Spinal cord (tissue), 9 donors: ENCODE measurements at regions not wholly inside any gene's neighbourhood (a gene's known extent, or its start where the extent isn't known, plus 50 kb on each side); places are given as distances from the start of the nearest gene placed in this dataset.

Experiments used
- DNase-seq, 6 donors: peaks; one replicate each; pipeline versions ENCODE4 v3.0.0 to v3.0.0-alpha.2; 2013 to 2015; ENCODE audit warnings: low spot score in 6 of 6, low read depth in 4 of 6
- H3K27ac ChIP-seq: one replicate; pipeline ENCODE4 v1.5.1; 2013; ENCODE audit warnings: low read depth, low read length, control low read depth
- H3K27me3 ChIP-seq: one replicate; pipeline ENCODE4 v1.6.1; 2013; ENCODE audit warnings: low read length; ENCODE audit not compliant: control insufficient read depth, insufficient read depth
- H3K36me3 ChIP-seq: one replicate; pipeline ENCODE4 v1.6.1; 2013; ENCODE audit warnings: low read length; ENCODE audit not compliant: control insufficient read depth, insufficient read depth
- H3K4me1 ChIP-seq: one replicate; pipeline ENCODE4 v1.6.1; 2013; ENCODE audit warnings: low read length; ENCODE audit not compliant: control insufficient read depth, insufficient read depth
- H3K4me3 ChIP-seq: one replicate; pipeline ENCODE4 v1.5.1; 2013; ENCODE audit warnings: low read depth, low read length, control low read depth
- H3K9me3 ChIP-seq: one replicate; pipeline ENCODE4 v1.6.1; 2013; ENCODE audit warnings: low read length; ENCODE audit not compliant: control insufficient read depth, insufficient read depth
- WGBS: methylation state at CpG from one replicate; pipeline ENCODE4 v1.1.5; 2013; ENCODE audit warnings: missing lambda C conversion rate; ENCODE audit not compliant: insufficient coverage; 5-methylcytosine and 5-hydroxymethylcytosine counted together
- donor health status: healthy.

GRCh38 chr21:16195538-16195910, 465.7 kb downstream of the USP25 start:
- DNase-seq = peak in 1 of 6 donors; percentile 51
- H3K9me3 ChIP-seq = peaks cover 6% of the 10 kb centered on the region
- H3K4me3 ChIP-seq = peak overlapping the region; percentile 59
- peak overlapping the region; percentile 97 for H3K27ac ChIP-seq
- no peaks in the 10 kb centered on the region for H3K27me3 ChIP-seq
- no peaks in the 10 kb centered on the region for H3K4me1 ChIP-seq
- no peaks in the 10 kb centered on the region for H3K36me3 ChIP-seq
- no CpG with 5 or more reads among the region's 4 CpGs for WGBS

- H3K36me3 ChIP-seq = no peaks in the 10 kb centered on the region
- peak overlapping the region; percentile 59 for H3K4me3 ChIP-seq
- peaks cover 9% of the 10 kb centered on the region for H3K9me3 ChIP-seq
- H3K27me3 ChIP-seq = no peaks in the 10 kb centered on the region
- DNase-seq = peak in 3 of 6 donors; percentile 12 to 50 (median 49)
- peak overlapping the region; percentile 97 for H3K27ac ChIP-seq
- no peaks in the 10 kb centered on the region for H3K4me1 ChIP-seq
- no CpG with 5 or more reads among the region's 2 CpGs for WGBS
These were observed 466.2 kb downstream of the USP25 start for GRCh38 chr21:16196001-16196400.

- Histone ChIP-seq H3K36me3 (no peaks in the 10 kb centered on the region), H3K4me3 (no peak overlapping the region), H3K27me3 (no peaks in the 10 kb centered on the region), H3K4me1 (no peaks in the 10 kb centered on the region), H3K27ac (no peak overlapping the region), H3K9me3 (peaks cover 9% of the 10 kb centered on the region)
- no peak for DNase-seq
- 40% methylated on average over 1 of the region's 3 CpGs for WGBS
These were observed 468.8 kb downstream of the USP25 start for GRCh38 chr21:16198546-16198945.

- DNase-seq = no peak
- Histone ChIP-seq H3K4me1 (no peaks in the 10 kb centered on the region), H3K4me3 (no peak overlapping the region), H3K27me3 (no peaks in the 10 kb centered on the region), H3K27ac (no peak overlapping the region), H3K9me3 (peaks cover 9% of the 10 kb centered on the region), H3K36me3 (no peaks in the 10 kb centered on the region)
- no CpG with 5 or more reads among the region's 1 CpG for WGBS
These were observed 469.8 kb downstream of the USP25 start for GRCh38 chr21:16199539-16199938.

GRCh38 chr21:16201718-16202117, 471.9 kb downstream of the USP25 start:
- DNase-seq = no peak
- no CpG with 5 or more reads among the region's 1 CpG for WGBS
- H3K4me1 ChIP-seq = no peaks in the 10 kb centered on the region
- H3K27ac ChIP-seq = no peak overlapping the region
- no peak overlapping the region for H3K4me3 ChIP-seq
- no peaks in the 10 kb centered on the region for H3K36me3 ChIP-seq
- H3K27me3 ChIP-seq = no peaks in the 10 kb centered on the region
- H3K9me3 ChIP-seq = peaks cover 9% of the 10 kb centered on the region

- Histone ChIP-seq H3K4me3 (no peak overlapping the region), H3K4me1 (peaks cover 4% of the 10 kb centered on the region), H3K27ac (no peak overlapping the region), H3K36me3 (no peaks in the 10 kb centered on the region), H3K27me3 (no peaks in the 10 kb centered on the region), H3K9me3 (peaks cover 3% of the 10 kb centered on the region)
- 43% methylated on average over 3 of the region's 3 CpGs for WGBS
- no peak for DNase-seq
These were observed 475.7 kb downstream of the USP25 start for GRCh38 chr21:16205527-16205926.

GRCh38 chr21:16211339-16212303, 481.8 kb downstream of the USP25 start:
- WGBS = 55% methylated on average over 5 of the region's 7 CpGs
- H3K36me3 ChIP-seq = no peaks in the 10 kb centered on the region
- H3K27me3 ChIP-seq = no peaks in the 10 kb centered on the region
- H3K4me1 ChIP-seq = peaks cover 4% of the 10 kb centered on the region
- no peaks in the 10 kb centered on the region for H3K9me3 ChIP-seq
- peak overlapping the region; percentile 96 for H3K27ac ChIP-seq
- DNase-seq = peak in 4 of 6 donors; percentile 23 to 74 (median 47)
- no peak overlapping the region for H3K4me3 ChIP-seq

- no CpG with 5 or more reads among the region's 3 CpGs for WGBS
- no peaks in the 10 kb centered on the region for H3K27me3 ChIP-seq
- peak overlapping the region; percentile 5 for H3K27ac ChIP-seq
- DNase-seq = no peak
- peaks cover 4% of the 10 kb centered on the region for H3K4me1 ChIP-seq
- H3K4me3 ChIP-seq = no peak overlapping the region
- H3K36me3 ChIP-seq = no peaks in the 10 kb centered on the region
- H3K9me3 ChIP-seq = no peaks in the 10 kb centered on the region
These were observed 483.7 kb downstream of the USP25 start for GRCh38 chr21:16213518-16213917.

GRCh38 chr21:16215193-16215592, 485.4 kb downstream of the USP25 start:
- Histone ChIP-seq H3K27ac (no peak overlapping the region), H3K4me3 (no peak overlapping the region), H3K9me3 (no peaks in the 10 kb centered on the region), H3K4me1 (no peaks in the 10 kb centered on the region), H3K36me3 (peaks cover 6% of the 10 kb centered on the region), H3K27me3 (no peaks in the 10 kb centered on the region)
- WGBS = no CpG with 5 or more reads among the region's 2 CpGs
- no peak for DNase-seq

- no peaks in the 10 kb centered on the region for H3K9me3 ChIP-seq
- H3K4me3 ChIP-seq = no peak overlapping the region
- no peak overlapping the region for H3K27ac ChIP-seq
- no peaks in the 10 kb centered on the region for H3K4me1 ChIP-seq
- peaks cover 7% of the 10 kb centered on the region for H3K36me3 ChIP-seq
- no CpG with 5 or more reads among the region's 2 CpGs for WGBS
- no peaks in the 10 kb centered on the region for H3K27me3 ChIP-seq
- no peak for DNase-seq
These were observed 485.9 kb downstream of the USP25 start for GRCh38 chr21:16215663-16216183.
